ENCODE measurements at regions not wholly inside any gene's neighbourhood (a gene's known extent, or its start where the extent isn't known, plus 50 kb on each side); places are given as distances from the start of the nearest gene placed in this dataset.

DNA sequence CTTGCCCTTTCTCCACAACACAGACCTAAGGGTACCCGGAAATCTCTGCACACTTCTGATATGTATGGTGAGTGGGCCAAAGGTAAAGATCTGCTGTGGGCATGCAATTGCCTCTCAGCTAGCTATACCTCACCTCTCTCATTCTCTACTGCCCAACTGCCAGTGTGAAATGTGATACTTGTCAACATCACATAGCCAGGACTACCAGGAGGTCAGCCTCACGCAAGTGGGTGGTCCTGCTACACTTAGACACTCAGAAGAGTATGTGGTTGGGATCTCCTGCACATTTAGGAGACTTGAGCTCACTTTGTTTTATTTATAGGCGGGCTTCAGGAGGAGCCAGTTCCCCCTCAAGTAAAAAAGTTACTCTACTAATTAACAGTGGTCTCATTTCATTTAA is 88.0 kb upstream of the MAN2A1 start:
- in situ Hi-C loops (cut with MboI; ENCODE audit: low sequenced_read_pairs) = no loop called here
- Histone ChIP-seq H3K4me1 (no peaks in the 10 kb centered on the region), H3K36me3 (replicated peaks) (no peaks in the 10 kb centered on the region), H3K4me3 (no peak overlapping the region), H3K9me3 (no peaks in the 10 kb centered on the region), H3K27me3 (ENCODE audit: low read depth) (no peaks in the 10 kb centered on the region; the same call in 1 of the 2 replicates)
- no peak for DNase-seq (ENCODE audit: low spot score in 2 of 2)

DNA sequence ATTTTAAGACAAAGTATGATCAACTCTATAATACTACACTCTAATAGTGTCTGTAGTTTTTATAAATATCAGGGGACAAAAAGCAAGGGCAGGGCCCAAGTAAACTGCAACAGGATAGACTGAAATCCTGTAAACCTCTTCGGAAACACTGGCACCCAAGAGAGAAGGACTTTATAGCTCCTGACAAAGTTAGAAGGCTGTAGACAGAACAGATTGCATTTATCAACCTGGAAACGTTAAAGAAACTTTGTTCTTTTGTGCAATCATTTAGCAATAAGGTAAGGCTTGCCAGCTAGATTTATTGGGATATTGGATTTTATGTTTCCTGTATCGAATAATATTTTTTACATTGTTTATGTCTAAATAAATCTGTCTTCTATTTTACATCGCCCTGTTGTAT is 91.8 kb upstream of the MAN2A1 start:
- Histone ChIP-seq H3K4me1 (no peaks in the 10 kb centered on the region), H3K27me3 (ENCODE audit: low read depth) (no peaks in the 10 kb centered on the region), H3K9me3 (no peaks in the 10 kb centered on the region), H3K36me3 (replicated peaks) (no peaks in the 10 kb centered on the region), H3K4me3 (no peak overlapping the region)
- DNase-seq (ENCODE audit: low spot score in 2 of 2) = no peak
- in situ Hi-C loops (cut with MboI; ENCODE audit: low sequenced_read_pairs) = no loop called here

DNA sequence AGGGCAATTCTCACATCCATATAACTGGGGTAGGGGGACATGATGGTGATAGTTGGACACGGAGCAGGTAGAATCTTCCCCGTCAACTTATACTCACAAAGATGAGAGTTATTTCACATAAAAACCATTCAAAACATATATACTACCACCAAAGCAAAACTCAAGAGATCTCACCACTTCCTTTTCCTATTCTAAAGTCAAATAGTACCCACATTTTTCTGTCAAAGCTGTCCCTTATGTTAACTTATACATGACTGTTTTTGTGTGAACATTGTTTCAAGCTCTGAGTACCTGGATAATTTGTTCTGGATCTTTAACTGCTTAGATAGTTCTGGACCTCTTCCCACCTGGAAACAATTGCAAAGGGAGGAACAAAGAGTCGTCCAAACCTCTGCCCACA is 95.5 kb upstream of the MAN2A1 start:
- H3K9me3 ChIP-seq = no peaks in the 10 kb centered on the region
- in situ Hi-C loops (cut with MboI; ENCODE audit: low sequenced_read_pairs) = no loop called here
- no peaks in the 10 kb centered on the region for H3K27me3 ChIP-seq (ENCODE audit: low read depth)
- H3K4me1 ChIP-seq = no peaks in the 10 kb centered on the region
- no peak overlapping the region for H3K4me3 ChIP-seq
- no peaks in the 10 kb centered on the region for H3K36me3 ChIP-seq (replicated peaks)
- DNase-seq (ENCODE audit: low spot score in 2 of 2) = no peak

DNA sequence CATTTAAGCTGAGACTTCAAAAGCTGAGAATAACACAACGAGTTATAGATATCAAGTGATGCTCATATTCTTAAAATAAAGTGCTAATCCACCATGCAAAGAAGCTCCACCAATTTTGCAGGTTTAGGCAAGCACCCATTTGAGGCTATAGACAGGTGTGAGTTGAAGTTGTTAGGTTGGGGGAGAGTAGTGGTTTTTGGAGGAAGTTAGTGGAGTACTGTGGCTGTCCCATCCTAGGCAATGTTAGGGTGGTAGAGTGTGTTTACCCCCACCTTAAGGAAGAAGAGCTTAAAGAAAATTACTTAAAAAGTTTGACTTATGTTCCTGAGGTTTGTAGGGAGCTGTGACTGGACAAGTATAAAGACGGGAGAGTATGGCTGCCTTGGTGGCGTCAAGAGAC is 98.9 kb upstream of the MAN2A1 start:
- in situ Hi-C loops (cut with MboI; ENCODE audit: low sequenced_read_pairs) = no loop called here
- no peak overlapping the region for H3K4me3 ChIP-seq
- H3K9me3 ChIP-seq = no peaks in the 10 kb centered on the region
- H3K27me3 ChIP-seq (ENCODE audit: low read depth) = no peaks in the 10 kb centered on the region; the same call in 1 of the 2 replicates
- no peaks in the 10 kb centered on the region for H3K36me3 ChIP-seq (replicated peaks)
- H3K4me1 ChIP-seq = no peaks in the 10 kb centered on the region
- DNase-seq (ENCODE audit: low spot score in 2 of 2) = no peak

DNA sequence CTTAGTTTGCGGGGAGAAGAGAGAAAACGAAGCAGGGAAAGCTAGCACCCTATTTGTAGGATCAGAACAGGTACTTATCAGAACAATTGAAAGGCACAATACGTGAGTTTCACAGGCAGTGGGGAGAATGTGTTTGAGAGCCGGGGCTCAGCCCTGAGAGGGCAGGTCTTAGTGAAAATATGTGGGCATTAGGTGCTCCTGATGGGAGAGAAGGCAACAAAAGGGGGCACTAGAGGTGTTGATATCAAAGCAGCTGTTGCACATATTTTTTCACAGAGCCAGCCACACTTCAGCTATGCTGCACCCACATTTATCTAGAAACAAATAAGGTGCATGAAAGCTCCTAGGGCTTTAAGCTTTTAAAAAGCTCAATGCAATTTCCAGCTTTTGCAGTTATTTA is 99.7 kb upstream of the MAN2A1 start:
- in situ Hi-C loops (cut with MboI; ENCODE audit: low sequenced_read_pairs) = no loop called here
- H3K4me1 ChIP-seq = no peaks in the 10 kb centered on the region
- H3K27me3 ChIP-seq (ENCODE audit: low read depth) = peaks cover 3% of the 10 kb centered on the region; the same call in 1 of the 2 replicates
- H3K4me3 ChIP-seq = no peak overlapping the region
- H3K9me3 ChIP-seq = no peaks in the 10 kb centered on the region
- no peaks in the 10 kb centered on the region for H3K36me3 ChIP-seq (replicated peaks)
- no peak for DNase-seq (ENCODE audit: low spot score in 2 of 2)

DNA sequence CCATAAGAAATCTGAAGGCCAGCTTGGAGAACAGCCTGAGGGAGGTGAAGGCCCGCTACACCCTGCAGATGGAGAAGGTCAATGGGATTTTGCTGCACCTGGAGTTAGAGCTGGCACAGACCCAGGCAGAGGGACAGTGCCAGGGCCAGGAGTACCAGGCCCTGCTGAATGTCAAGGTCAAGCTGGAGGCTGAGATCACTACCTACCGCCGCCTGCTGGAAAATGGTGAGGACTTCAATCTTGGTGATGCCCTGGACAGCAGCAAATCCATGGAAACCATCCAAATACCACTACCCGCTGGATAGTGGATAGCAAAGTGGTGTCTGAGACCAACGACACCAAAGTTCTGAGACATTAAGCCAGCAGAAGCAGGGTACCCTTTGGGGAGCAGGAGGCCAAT is 100.5 kb upstream of the MAN2A1 start:
- peaks cover 3% of the 10 kb centered on the region; the same call in 1 of the 2 replicates for H3K27me3 ChIP-seq (ENCODE audit: low read depth)
- H3K36me3 ChIP-seq (replicated peaks) = no peaks in the 10 kb centered on the region
- no peaks in the 10 kb centered on the region for H3K9me3 ChIP-seq
- H3K4me1 ChIP-seq = no peaks in the 10 kb centered on the region
- no peak overlapping the region for H3K4me3 ChIP-seq
- DNase-seq (ENCODE audit: low spot score in 2 of 2) = no peak
- in situ Hi-C loops (cut with MboI; ENCODE audit: low sequenced_read_pairs) = no loop called here

DNA sequence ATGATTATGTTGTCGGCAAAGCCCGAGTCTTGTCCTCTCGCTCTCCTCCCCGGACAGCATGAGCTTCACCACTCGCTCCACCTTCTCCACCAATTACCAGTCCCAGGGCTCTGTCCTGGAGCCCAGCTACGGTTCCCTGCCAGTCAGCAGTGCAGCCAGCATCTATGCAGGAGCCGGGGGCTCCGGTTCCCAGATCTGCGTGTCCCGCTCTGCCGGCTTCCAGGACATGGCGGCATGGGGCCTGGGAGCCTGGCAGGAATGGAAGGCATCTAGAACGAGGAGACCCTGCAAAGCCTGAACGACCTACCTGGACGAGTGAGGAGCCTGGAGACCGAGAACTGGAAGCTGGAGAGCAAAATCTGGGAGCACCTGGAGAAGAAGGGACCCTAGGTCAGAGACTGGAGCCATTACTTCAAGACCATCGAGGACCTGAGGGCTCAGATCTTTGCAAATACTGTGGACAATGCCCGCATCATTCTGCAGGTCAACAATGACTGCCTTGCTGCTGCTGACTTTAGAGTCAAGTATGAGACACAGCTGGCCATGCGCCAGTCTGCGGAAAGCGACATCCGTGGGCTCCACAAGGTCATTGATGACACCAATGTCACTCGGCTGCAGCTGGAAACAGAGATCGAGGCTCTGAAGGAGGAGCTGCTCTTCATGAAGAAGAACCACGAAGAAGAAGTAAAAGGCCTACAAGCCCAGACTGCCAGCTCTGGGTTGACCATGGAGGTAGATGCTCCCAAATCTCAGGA is 101.3 kb upstream of the MAN2A1 start:
- Histone ChIP-seq H3K27me3 (ENCODE audit: low read depth) (peaks cover 5% of the 10 kb centered on the region), H3K4me3 (no peak overlapping the region), H3K4me1 (no peaks in the 10 kb centered on the region), H3K36me3 (replicated peaks) (no peaks in the 10 kb centered on the region), H3K9me3 (no peaks in the 10 kb centered on the region)
- no peak for DNase-seq (ENCODE audit: low spot score in 2 of 2)
- in situ Hi-C loops (cut with MboI; ENCODE audit: low sequenced_read_pairs) = no loop called here

DNA sequence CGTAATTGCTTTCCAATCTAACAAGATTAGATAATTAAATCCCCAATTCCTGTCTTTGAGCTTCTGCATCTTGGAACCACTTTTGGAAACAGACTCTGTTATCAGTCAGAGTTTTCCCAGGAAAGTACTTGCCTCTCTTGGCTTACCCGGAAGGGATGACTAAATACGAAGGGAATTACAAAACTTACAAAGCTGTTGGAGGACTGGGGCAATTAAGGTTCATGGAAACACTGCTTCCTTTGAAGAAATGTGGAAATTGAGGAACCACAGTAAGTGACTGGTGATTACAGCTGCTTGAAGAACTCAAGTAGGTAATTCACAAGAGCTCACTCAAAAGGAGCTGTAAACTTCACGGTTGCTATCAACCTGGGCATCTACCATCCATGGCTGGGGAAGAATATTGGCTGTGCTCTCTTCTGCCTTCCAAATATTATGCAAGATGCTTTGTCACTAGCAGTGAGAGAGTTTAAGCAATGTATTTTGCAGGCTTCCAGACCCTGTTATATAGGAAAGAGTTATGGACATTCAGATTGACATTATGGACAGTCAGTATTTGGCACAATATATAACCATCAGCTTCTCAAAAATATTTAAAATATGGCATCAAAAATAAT is 104.6 kb upstream of the MAN2A1 start:
- H3K4me1 ChIP-seq = no peaks in the 10 kb centered on the region
- no peaks in the 10 kb centered on the region for H3K36me3 ChIP-seq (replicated peaks)
- peaks cover 10% of the 10 kb centered on the region for H3K27me3 ChIP-seq (ENCODE audit: low read depth)
- in situ Hi-C loops (cut with MboI; ENCODE audit: low sequenced_read_pairs) = no loop called here
- no peak overlapping the region for H3K4me3 ChIP-seq
- no peaks in the 10 kb centered on the region for H3K9me3 ChIP-seq
- DNase-seq (ENCODE audit: low spot score in 2 of 2) = no peak

DNA sequence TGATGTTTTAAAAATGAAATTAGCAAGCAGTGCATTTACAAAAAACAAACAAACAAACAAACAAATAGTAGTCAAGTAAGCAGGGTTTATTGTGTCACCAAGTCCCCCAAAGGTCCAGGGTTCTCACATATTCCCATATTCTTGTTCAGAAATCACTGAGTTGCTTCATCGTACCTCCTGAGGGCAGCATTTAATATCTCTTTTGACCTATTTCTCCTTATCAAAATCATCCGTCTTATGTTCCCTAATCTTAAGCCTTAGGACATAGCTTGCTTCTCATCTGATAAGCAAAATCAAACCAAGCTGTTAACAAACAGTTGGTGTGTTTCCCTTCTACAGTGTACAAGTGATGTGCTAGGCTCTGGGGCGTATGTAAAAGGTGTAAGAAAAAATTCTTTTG is 109.5 kb upstream of the MAN2A1 start:
- no peaks in the 10 kb centered on the region for H3K36me3 ChIP-seq (replicated peaks)
- no peak for DNase-seq (ENCODE audit: low spot score in 2 of 2)
- H3K27me3 ChIP-seq (ENCODE audit: low read depth) = peaks cover 7% of the 10 kb centered on the region
- H3K9me3 ChIP-seq = no peaks in the 10 kb centered on the region
- H3K4me3 ChIP-seq = no peak overlapping the region
- no peaks in the 10 kb centered on the region for H3K4me1 ChIP-seq
- in situ Hi-C loops (cut with MboI; ENCODE audit: low sequenced_read_pairs) = no loop called here

DNA sequence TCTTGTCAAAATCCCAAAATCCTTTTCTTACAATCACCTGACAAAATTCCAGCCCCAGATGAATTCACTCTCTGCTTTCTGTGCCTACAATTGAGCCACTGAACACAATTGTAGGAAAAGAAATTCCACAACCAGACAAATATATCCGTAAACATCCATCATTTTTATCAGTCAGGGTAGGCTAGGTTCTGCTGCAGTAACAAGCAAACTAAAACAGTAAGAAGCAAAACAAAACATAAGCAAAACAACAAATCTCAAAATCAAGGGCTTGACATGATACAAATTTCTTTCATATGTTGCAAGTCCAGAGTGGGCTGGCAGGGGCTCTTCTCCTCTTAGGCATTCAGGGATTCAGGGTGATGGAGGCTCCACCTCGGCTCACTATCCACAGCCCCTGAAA is 114.2 kb upstream of the MAN2A1 start:
- Histone ChIP-seq H3K4me1 (no peaks in the 10 kb centered on the region), H3K9me3 (no peaks in the 10 kb centered on the region), H3K4me3 (no peak overlapping the region), H3K27me3 (ENCODE audit: low read depth) (no peaks in the 10 kb centered on the region), H3K36me3 (replicated peaks) (no peaks in the 10 kb centered on the region)
- in situ Hi-C loops (cut with MboI; ENCODE audit: low sequenced_read_pairs) = no loop called here
- no peak for DNase-seq (ENCODE audit: low spot score in 2 of 2)

DNA sequence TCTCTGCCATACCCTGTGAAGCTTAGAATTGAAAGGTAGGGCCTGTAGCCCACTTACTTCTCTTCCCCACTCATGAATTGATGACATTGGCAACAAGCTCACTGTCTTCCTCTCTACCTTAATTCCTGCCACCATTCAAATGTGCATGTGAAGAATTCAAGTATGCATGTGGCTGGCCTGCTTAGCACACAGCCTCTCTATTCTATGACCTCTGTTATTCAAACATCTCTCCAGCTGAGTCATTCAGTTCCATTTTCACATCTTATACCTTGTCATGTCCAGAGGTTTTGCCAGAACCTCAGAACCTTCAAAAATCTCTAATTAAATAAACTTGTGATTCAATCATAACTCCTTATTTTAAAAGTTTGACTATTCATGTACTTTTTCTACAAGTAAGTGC is 114.7 kb upstream of the MAN2A1 start:
- DNase-seq (ENCODE audit: low spot score in 2 of 2) = no peak
- Histone ChIP-seq H3K9me3 (no peaks in the 10 kb centered on the region), H3K4me3 (no peak overlapping the region), H3K4me1 (no peaks in the 10 kb centered on the region), H3K27me3 (ENCODE audit: low read depth) (no peaks in the 10 kb centered on the region), H3K36me3 (replicated peaks) (no peaks in the 10 kb centered on the region)
- in situ Hi-C loops (cut with MboI; ENCODE audit: low sequenced_read_pairs) = no loop called here

DNA sequence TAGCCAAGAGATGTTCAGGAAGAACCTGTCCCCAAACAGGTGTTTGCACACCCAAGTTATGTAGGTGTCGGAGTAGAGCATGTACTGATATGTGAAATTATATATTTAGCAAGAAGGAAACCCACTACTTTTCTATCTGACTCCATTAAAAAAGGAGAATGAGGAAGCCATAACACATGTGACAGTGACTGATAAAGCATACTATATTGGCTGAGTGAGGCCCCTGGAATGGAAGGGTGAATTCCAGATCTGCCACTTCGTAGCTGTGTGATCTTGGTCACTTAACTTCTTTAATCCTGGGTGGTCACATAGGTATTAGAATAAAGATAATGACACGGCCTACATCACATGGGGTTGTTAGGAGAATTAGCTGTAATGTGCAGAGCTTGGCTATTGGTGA is 116.0 kb upstream of the MAN2A1 start:
- H3K4me3 ChIP-seq = no peak overlapping the region
- DNase-seq (ENCODE audit: low spot score in 2 of 2) = no peak
- no peaks in the 10 kb centered on the region for H3K36me3 ChIP-seq (replicated peaks)
- H3K4me1 ChIP-seq = no peaks in the 10 kb centered on the region
- in situ Hi-C loops (cut with MboI; ENCODE audit: low sequenced_read_pairs) = no loop called here
- H3K9me3 ChIP-seq = no peaks in the 10 kb centered on the region
- no peaks in the 10 kb centered on the region; the same call in 1 of the 2 replicates for H3K27me3 ChIP-seq (ENCODE audit: low read depth)

DNA sequence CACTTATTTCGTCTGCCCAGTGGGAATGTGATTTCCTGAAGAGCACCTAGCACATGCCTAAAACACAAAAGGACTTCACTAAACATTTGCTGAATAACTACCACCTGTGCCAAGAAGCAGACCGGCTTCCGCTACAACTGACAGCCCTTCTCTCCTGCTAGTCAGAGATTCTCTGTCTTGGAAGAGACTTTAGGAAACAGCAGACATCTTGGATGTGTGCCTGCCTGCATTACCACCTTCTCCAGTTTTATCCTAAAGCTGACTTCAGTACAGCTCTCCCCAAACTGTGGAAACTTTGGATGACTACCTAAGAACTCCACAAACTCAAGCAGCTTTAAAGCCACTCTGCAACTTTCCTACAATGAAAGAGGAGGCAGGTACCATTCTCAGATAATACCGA is 116.5 kb upstream of the MAN2A1 start:
- Histone ChIP-seq H3K4me1 (no peaks in the 10 kb centered on the region), H3K9me3 (no peaks in the 10 kb centered on the region), H3K4me3 (no peak overlapping the region), H3K36me3 (replicated peaks) (no peaks in the 10 kb centered on the region), H3K27me3 (ENCODE audit: low read depth) (no peaks in the 10 kb centered on the region; the same call in 1 of the 2 replicates)
- in situ Hi-C loops (cut with MboI; ENCODE audit: low sequenced_read_pairs) = no loop called here
- no peak for DNase-seq (ENCODE audit: low spot score in 2 of 2)

DNA sequence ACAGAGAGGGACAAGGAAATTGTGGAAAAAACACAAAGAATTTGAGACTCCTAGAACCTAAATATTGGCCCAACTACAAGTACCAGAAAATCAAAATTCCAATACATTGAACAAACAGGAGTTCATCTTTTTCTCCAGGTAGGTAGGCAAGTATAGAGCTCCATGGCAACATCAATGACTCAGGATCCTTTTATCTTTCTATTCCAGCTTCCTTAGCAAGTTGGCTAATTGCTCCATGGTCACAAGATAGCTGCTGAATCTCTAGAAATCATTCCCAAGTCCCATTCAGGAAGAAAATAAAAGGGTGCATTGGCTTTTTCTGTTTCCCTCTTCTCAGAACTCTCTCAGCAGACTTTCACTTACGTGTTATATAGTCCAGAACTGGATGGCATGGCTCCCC is 117.9 kb upstream of the MAN2A1 start:
- H3K27me3 ChIP-seq (ENCODE audit: low read depth) = no peaks in the 10 kb centered on the region; the same call in 1 of the 2 replicates
- DNase-seq (ENCODE audit: low spot score in 2 of 2) = no peak
- H3K36me3 ChIP-seq (replicated peaks) = no peaks in the 10 kb centered on the region
- H3K4me1 ChIP-seq = no peaks in the 10 kb centered on the region
- H3K9me3 ChIP-seq = no peaks in the 10 kb centered on the region
- H3K4me3 ChIP-seq = no peak overlapping the region
- in situ Hi-C loops (cut with MboI; ENCODE audit: low sequenced_read_pairs) = no loop called here
